ENCODE measurements at regions not wholly inside any gene's neighbourhood (a gene's known extent, or its start where the extent isn't known, plus 50 kb on each side); places are given as distances from the start of the nearest gene placed in this dataset.
A peak's percentile ranks its signal among the peaks of the same experiment; 100 is the strongest.
"Not testable (repeated sequence)": the region's sequence is repeated elsewhere in the genome, so short reads cannot be mapped to it uniquely, and the experiment has no call there.

- ATAC-seq (ENCODE audit: low FRiP score) (no peak), DNase-seq (ENCODE audit: low spot score) (no peak)
- no peak for TF ChIP-seq CTCF (IDR thresholded peaks at IDR 0.05)
Measured at GRCh38 chr6:5876076-5876475, 130.6 kb downstream of the NRN1 start.

GRCh38 chr6:5873976-5874375 is 132.7 kb downstream of the NRN1 start:
- DNase-seq (ENCODE audit: low spot score); ATAC-seq (ENCODE audit: low FRiP score): not testable (repeated sequence)

GRCh38 chr6:5871296-5871695 is 135.4 kb downstream of the NRN1 start:
- ATAC-seq (ENCODE audit: low FRiP score) (no peak), DNase-seq (ENCODE audit: low spot score) (no peak)
- no peak for TF ChIP-seq CTCF (IDR thresholded peaks at IDR 0.05)

- no peak for TF ChIP-seq CTCF (IDR thresholded peaks at IDR 0.05)
- ATAC-seq (ENCODE audit: low FRiP score) (no peak), DNase-seq (ENCODE audit: low spot score) (no peak)
Measured at GRCh38 chr6:5869676-5870075, 137.0 kb downstream of the NRN1 start.

- DNase-seq (ENCODE audit: low spot score) (no peak), ATAC-seq (ENCODE audit: low FRiP score) (no peak)
- no peak for TF ChIP-seq CTCF (IDR thresholded peaks at IDR 0.05)
Measured at GRCh38 chr6:5869261-5869660, 137.5 kb downstream of the NRN1 start.

- DNase-seq (ENCODE audit: low spot score) (no peak), ATAC-seq (ENCODE audit: low FRiP score) (peak; percentile 52)
- TF ChIP-seq CTCF (IDR thresholded peaks at IDR 0.05): no peak
Measured at GRCh38 chr6:5866547-5867051, 140.1 kb downstream of the NRN1 start.

GRCh38 chr6:5865506-5866031 is 141.2 kb downstream of the NRN1 start:
- DNase-seq (ENCODE audit: low spot score) (no peak), ATAC-seq (ENCODE audit: low FRiP score) (no peak)
- TF ChIP-seq CTCF (IDR thresholded peaks at IDR 0.05): no peak

GRCh38 chr6:5860849-5861248 is 145.9 kb downstream of the NRN1 start:
- no peak for ATAC-seq (ENCODE audit: low FRiP score)
- DNase-seq (ENCODE audit: low spot score): no peak
- no peak for TF ChIP-seq CTCF (IDR thresholded peaks at IDR 0.05)

Measured in omental fat pad (tissue), 3 donors.